ENCODE measurements at regions not wholly inside any gene's neighbourhood (a gene's known extent, or its start where the extent isn't known, plus 50 kb on each side); places are given as distances from the start of the nearest gene placed in this dataset.

DNA sequence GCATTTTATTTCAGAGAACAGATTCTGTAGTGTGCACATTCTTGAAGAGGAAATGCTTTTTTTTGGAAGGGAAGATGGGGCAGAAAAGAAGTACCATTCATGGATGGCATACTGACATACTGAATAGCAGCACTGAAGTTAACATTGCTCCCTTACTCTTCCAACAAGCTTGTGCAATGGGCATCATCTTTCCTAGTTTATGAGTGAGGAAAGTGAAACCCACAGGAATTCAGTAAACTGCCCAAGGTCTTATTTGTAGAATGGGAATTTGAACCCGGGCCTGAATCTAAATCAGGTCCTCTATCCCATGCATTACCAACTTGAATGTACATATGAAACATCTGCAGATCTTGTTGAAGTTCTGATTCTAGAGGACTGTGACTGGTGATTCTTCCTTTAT is 215.7 kb upstream of the FGGY start (continued):
- TF ChIP-seq, protein P1, sequence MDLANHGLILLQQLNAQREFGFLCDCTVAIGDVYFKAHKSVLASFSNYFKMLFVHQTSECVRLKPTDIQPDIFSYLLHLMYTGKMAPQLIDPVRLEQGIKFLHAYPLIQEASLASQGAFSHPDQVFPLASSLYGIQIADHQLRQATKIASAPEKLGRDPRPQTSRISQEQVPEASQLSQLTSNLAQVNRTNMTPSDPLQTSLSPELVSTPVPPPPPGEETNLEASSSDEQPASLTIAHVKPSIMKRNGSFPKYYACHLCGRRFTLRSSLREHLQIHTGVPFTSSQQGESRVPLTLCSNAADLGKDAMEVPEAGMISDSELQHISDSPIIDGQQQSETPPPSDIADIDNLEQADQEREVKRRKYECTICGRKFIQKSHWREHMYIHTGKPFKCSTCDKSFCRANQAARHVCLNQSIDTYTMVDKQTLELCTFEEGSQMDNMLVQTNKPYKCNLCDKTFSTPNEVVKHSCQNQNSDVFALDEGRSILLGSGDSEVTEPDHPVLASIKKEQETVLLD (IDR thresholded peaks at IDR 0.05): no peak

DNA sequence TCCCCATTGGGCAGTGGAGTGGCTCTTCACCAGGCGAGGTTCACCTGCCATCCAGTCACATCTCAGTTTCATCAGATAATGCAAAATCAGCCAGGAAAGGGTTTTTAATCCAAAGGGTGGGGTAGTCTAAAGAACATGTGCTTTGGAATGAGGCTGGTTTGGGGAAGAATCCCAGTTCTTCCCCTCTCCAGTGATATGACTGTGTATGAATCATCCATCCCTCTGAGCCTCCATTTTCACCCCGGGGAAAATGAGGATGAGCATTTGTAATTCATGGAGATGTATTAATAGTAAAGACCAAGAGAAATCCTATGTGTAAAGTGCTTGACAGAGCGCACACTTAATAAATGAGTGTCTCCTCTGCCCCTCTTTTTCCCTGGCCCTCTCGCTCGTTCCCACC is 215.1 kb upstream of the FGGY start:
- H3K9me3 ChIP-seq (replicated peaks; ENCODE audit: control insufficient read depth, insufficient read depth, low read depth, low read length): no peaks in the 10 kb centered on the region
- H3K4me1 ChIP-seq (replicated peaks in 1 of 2; ENCODE audit: control insufficient read depth in 2 of 2, insufficient read depth in 2 of 2, low read length in 2 of 2): peaks cover 2 to 23% of the 10 kb centered on the region in 2 experiments; a peak in 4 of 5 replicates
- H3K9ac ChIP-seq (ENCODE audit: insufficient read depth in 1 of 2, low read depth in 2 of 2, low read length in 2 of 2): no peak overlapping the region
- no peaks in the 10 kb centered on the region for H3K9me1 ChIP-seq (ENCODE audit: control insufficient read depth, insufficient read depth, low read length)
- intact Hi-C loops (cut with micrococcal nuclease): no loop called here
- H3K4me3 ChIP-seq: no peak overlapping the region
- H3K27me3 ChIP-seq (ENCODE audit: control insufficient read depth in 2 of 2, insufficient read depth in 2 of 2, low read length in 2 of 2): no peaks in the 10 kb centered on the region
- ATAC-seq: no peak
- DNase-seq (ENCODE audit: extremely low read depth in 1 of 4, low spot score in 3 of 4): no peak
- no peak overlapping the region for H2AFZ ChIP-seq (ENCODE audit: low read depth, low read length)
- 82% methylated on average over 5 of the region's 5 CpGs for WGBS (ENCODE audit: insufficient coverage, low coverage, missing lambda C conversion rate)
- ChIA-PET POLR2A (no interaction called here), CTCF (ENCODE audit: low intra/inter-chr PET ratio) (no interaction called here)
- H3K79me2 ChIP-seq (ENCODE audit: control insufficient read depth, insufficient read depth, low read length): no peaks in the 10 kb centered on the region
- FAIRE-seq: no peak
- H3K36me3 ChIP-seq (ENCODE audit: control insufficient read depth, insufficient read depth, low read length): no peaks in the 10 kb centered on the region
- H4K20me1 ChIP-seq (replicated peaks; ENCODE audit: control insufficient read depth, insufficient read depth, low read length): no peaks in the 10 kb centered on the region; the same call in 1 of the 2 replicates
- no peak overlapping the region for H3K27ac ChIP-seq (ENCODE audit: extremely low read depth, low read depth, low read length)
- BruUV-seq (replicated peaks): no TSS peak
- TF ChIP-seq, protein P2, sequence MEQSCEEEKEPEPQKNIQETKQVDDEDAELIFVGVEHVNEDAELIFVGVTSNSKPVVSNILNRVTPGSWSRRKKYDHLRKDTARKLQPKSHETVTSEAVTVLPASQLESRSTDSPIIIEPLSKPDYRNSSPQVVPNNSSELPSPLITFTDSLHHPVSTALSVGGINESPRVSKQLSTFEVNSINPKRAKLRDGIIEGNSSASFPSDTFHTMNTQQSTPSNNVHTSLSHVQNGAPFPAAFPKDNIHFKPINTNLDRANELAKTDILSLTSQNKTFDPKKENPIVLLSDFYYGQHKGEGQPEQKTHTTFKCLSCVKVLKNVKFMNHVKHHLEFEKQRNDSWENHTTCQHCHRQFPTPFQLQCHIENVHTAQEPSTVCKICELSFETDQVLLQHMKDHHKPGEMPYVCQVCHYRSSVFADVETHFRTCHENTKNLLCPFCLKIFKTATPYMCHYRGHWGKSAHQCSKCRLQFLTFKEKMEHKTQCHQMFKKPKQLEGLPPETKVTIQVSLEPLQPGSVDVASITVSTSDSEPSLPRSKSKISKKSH (CRISPR knock-in tag; IDR thresholded peaks at IDR 0.05): no peak
- TF ChIP-seq, protein P3, sequence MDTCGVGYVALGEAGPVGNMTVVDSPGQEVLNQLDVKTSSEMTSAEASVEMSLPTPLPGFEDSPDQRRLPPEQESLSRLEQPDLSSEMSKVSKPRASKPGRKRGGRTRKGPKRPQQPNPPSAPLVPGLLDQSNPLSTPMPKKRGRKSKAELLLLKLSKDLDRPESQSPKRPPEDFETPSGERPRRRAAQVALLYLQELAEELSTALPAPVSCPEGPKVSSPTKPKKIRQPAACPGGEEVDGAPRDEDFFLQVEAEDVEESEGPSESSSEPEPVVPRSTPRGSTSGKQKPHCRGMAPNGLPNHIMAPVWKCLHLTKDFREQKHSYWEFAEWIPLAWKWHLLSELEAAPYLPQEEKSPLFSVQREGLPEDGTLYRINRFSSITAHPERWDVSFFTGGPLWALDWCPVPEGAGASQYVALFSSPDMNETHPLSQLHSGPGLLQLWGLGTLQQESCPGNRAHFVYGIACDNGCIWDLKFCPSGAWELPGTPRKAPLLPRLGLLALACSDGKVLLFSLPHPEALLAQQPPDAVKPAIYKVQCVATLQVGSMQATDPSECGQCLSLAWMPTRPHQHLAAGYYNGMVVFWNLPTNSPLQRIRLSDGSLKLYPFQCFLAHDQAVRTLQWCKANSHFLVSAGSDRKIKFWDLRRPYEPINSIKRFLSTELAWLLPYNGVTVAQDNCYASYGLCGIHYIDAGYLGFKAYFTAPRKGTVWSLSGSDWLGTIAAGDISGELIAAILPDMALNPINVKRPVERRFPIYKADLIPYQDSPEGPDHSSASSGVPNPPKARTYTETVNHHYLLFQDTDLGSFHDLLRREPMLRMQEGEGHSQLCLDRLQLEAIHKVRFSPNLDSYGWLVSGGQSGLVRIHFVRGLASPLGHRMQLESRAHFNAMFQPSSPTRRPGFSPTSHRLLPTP (IDR thresholded peaks at IDR 0.05; ENCODE audit: borderline replicate concordance, extremely low read depth, insufficient read length): no peak
- H3K4me2 ChIP-seq (ENCODE audit: insufficient read depth, low read length): no peak overlapping the region
- in situ Hi-C loops (cut with MboI): no loop called here
